Stimulated activated naive B cell treated with anti-CD40 and anti-IgM and Interleukin-4, amounts not matched to agents 10 μg/mL and 1 μg/mL and 100 μg/mL, for 72 hours (primary cell): ENCODE measurements at regions not wholly inside any gene's neighbourhood (a gene's known extent, or its start where the extent isn't known, plus 50 kb on each side); places are given as distances from the start of the nearest gene placed in this dataset.
"Not testable (repeated sequence)": the region's sequence is repeated elsewhere in the genome, so short reads cannot be mapped to it uniquely, and the experiment has no call there.

Source experiments
- ATAC-seq, 2 donors: fragments of 150-1000 bp; cut with Tn5 transposase; replicated peaks; 2 replicates each; pipeline ENCODE4 v1.10.0; 2021; ENCODE audit warnings: moderate library complexity in 1 of 2
- DNase-seq: peaks from one replicate; pipeline ENCODE4 v3.0.0; 2021
- H3K27ac Mint-ChIP-seq: one replicate; pipeline ENCODE4 v1.8.0; 2022; ENCODE audit warnings: mild to moderate bottlenecking, mixed read lengths
- H3K27me3 Mint-ChIP-seq, 2 donors: one replicate each; pipeline ENCODE4 v1.8.0; 2022; ENCODE audit warnings: mixed read lengths in 2 of 2
- H3K36me3 Mint-ChIP-seq, 2 donors: one replicate each; pipeline ENCODE4 v1.8.0; 2022; ENCODE audit warnings: mixed read lengths in 2 of 2, mild to moderate bottlenecking in 1 of 2
- H3K4me1 Mint-ChIP-seq, 2 donors: one replicate each; pipeline ENCODE4 v1.8.0; 2022; ENCODE audit warnings: mixed read lengths in 2 of 2, mild to moderate bottlenecking in 1 of 2
- H3K4me3 Mint-ChIP-seq, 2 donors: one replicate each; pipeline ENCODE4 v1.8.0; 2022; ENCODE audit warnings: mild to moderate bottlenecking in 2 of 2, mixed read lengths in 2 of 2, moderate library complexity in 1 of 2
- H3K9me3 Mint-ChIP-seq, 2 donors: one replicate each; pipeline ENCODE4 v1.8.0; 2022; ENCODE audit warnings: mixed read lengths in 2 of 2, mild to moderate bottlenecking in 1 of 2

DNA sequence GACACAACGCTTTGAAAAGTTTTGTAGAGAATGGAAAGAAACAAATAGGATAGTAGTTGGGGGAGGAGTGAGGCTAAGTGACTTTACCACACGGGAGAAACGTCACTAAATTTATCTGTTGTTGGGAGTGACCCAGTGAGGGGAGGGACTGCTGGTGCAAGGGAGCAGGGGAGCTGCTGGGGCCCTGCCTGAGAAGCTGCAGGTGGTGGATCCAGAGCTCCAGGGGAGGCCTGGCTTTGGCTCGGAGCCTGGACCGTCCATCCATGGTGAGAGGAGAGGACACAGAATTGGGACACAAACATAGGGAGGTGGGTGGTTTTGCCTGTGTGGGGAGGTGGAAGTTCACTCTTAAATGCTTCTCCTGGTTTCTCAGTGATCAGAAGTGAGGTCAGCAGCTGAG lies 107.6 kb downstream of the GOSR1 start:
- Mint-ChIP-seq H3K4me3 (no peak overlapping the region), H3K9me3 (no peaks in the 10 kb centered on the region), H3K27me3 (peaks cover 0 to 8% of the 10 kb centered on the region in 2 donors), H3K4me1 (no peaks in the 10 kb centered on the region), H3K27ac (no peak overlapping the region), H3K36me3 (no peaks in the 10 kb centered on the region)
- no peak for ATAC-seq
- DNase-seq, result no peak

DNA sequence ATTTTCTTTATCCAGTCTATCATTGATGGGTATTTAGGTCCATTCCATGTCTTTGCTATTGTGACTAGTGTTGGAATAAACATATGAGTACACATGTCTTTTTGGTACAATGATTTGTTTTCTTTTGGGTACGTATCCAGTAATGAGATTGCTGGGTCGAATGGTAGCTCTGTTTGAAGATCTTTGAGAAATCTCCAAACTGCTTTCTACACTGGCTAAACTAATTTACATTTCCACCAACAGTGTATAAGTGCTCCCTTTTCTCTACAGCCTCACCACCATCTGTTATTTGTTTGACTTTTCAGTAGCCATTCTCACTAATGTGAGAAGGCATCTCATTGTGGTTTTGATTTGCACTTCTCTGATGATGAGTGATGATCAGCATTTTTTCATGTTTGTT lies 103.7 kb downstream of the GOSR1 start:
- DNase-seq (no peak), ATAC-seq (no peak)
- Mint-ChIP-seq H3K4me1 (no peaks in the 10 kb centered on the region), H3K9me3 (no peaks in the 10 kb centered on the region), H3K36me3 (no peaks in the 10 kb centered on the region), H3K27me3 (peaks cover 7 to 15% of the 10 kb centered on the region in 2 donors), H3K4me3 (no peak overlapping the region), H3K27ac (no peak overlapping the region)

DNA sequence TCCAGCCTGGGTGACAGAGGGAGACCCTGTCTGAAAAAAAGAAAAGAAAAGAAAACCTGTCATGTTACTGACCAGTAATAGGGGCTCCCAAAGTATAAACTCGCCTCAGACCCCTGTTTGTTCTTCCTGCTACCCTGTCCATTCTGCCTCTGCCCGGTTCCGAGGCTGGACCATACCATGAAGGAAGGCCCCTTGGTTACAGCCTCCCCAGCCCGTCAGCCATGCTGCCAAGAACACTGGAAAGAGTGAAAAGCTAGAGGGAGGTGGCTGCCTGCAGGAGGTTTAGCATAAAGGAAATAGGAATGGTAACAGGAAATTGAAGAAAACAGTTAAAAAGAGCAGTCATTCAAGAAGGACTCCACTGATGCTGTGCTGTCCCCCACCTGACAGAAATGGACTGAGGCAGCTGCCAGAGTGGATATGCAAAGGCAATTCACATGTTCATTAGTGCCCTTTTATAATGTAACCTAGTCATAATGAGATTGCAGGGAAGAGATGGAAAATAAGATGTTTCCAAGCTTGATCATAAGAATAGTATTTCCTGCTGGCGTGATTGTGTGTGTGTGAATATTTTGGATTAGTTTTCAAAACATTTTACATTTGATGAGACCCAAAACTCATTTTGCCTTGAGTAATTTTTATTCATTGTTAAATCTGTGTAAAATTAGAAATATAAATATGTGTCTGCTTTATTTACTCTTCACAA lies 102.6 kb downstream of the GOSR1 start:
- Mint-ChIP-seq H3K4me3 (no peak overlapping the region), H3K4me1 (no peaks in the 10 kb centered on the region), H3K36me3 (no peaks in the 10 kb centered on the region), H3K27me3 (peaks cover 7 to 15% of the 10 kb centered on the region in 2 donors), H3K27ac (no peak overlapping the region), H3K9me3 (no peaks in the 10 kb centered on the region)
- ATAC-seq (no peak), DNase-seq (no peak)

DNA sequence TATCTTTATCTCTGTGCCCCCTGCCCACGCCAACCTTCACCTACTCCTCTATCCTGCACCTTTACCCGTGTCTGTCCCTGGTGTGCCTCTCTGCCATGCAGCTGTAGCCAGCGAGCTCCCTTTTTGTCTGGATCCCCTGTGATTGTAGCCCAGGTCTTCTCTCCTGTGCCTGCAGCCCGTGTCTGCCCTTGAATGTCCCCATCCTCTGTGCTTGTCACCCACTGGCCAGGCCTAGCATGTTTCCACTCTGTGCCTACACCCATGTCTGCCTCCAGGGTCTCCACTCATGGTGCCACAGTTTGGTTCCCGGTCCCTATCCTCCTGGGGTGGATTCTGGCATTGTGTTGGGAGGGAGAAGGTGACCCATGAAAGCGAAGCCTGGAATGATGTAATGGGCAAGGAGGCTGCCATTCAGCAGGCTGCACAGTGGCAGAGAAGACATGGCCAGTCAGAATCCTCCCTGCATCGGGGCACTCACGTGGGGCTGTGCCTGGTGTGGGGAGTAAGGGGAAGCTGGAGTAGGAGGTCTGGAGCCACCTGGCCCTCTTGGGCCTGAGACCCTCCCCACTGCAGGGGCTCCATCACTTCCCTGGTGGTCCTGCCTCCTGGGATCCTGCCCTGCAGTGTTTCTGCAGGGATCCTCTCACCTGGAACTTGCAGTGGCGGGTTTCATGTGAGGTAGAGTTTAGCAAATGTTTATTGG lies 101.0 kb downstream of the GOSR1 start:
- not testable (repeated sequence) for H3K4me3 Mint-ChIP-seq, H3K4me1 Mint-ChIP-seq, H3K9me3 Mint-ChIP-seq, H3K36me3 Mint-ChIP-seq, H3K27ac Mint-ChIP-seq, ATAC-seq, DNase-seq
- peaks cover 10 to 12% of the 10 kb centered on the region in 2 donors for H3K27me3 Mint-ChIP-seq
